Gastrocnemius medialis (tissue), 4 donors: ENCODE measurements at regions not wholly inside any gene's neighbourhood (a gene's known extent, or its start where the extent isn't known, plus 50 kb on each side); places are given as distances from the start of the nearest gene placed in this dataset.

Experiments used
- ATAC-seq, 2 donors: fragments of 150-250 bp; one replicate each; pipeline ENCODE4 v1.9.1; 2016
- DNase-seq, 2 donors: peaks; one replicate each; pipeline ENCODE4 v3.0.0-alpha.2; 2019
- H3K27ac ChIP-seq, 4 donors: fragments of 200-600 bp; sonication (generic); 1 replicate in 1 of 4; 2 replicates in 3 of 4; pipeline ENCODE4 v1.5.1; 2016 to 2018; ENCODE audit warnings: mild to moderate bottlenecking in 2 of 4, moderate library complexity in 1 of 4
- H3K27me3 ChIP-seq, 3 donors: fragments of 200-600 bp; sonication (generic) in 2 of 3; 1 replicate in 1 of 3; 2 replicates in 2 of 3; pipeline versions ENCODE4 v1.5.1 to v1.6.0; 2016 to 2019; ENCODE audit warnings: mild to moderate bottlenecking in 1 of 3, moderate library complexity in 1 of 3
- H3K36me3 ChIP-seq, 2 donors: fragments of 200-600 bp; sonication (generic) in 1 of 2; one replicate each; pipeline ENCODE4 v1.5.1; 2017 to 2018
- H3K4me1 ChIP-seq, 2 donors: fragments of 200-600 bp; sonication (generic) in 1 of 2; one replicate each; pipeline ENCODE4 v1.5.1; 2016 to 2017; ENCODE audit warnings: mild to moderate bottlenecking in 2 of 2
- H3K4me3 ChIP-seq, 4 donors: fragments of 200-600 bp; sonication (generic) in 3 of 4; 1 replicate in 1 of 4; 2 replicates in 3 of 4; pipeline ENCODE4 v1.5.1; 2016 to 2019; ENCODE audit warnings: mild to moderate bottlenecking in 2 of 4
- H3K9me3 ChIP-seq, 3 donors: fragments of 200-600 bp; sonication (generic) in 2 of 3; 1 replicate in 1 of 3; 2 replicates in 2 of 3; pipeline ENCODE4 v1.5.1; 2016 to 2019
- CTCF ChIP-seq, 5 experiments: fragments of 450-650 bp in 3 of 5; fragments of 200-600 bp in 2 of 5; sonication (generic) in 2 of 5; IDR thresholded peaks in 4 of 5; conservative IDR thresholded peaks in 1 of 5; 1 replicate in 4 of 5; 2 replicates in 1 of 5; pipeline ENCODE4 v1.5.1; 2016 to 2019; ENCODE audit warnings: antibody characterized with exemption in 5 of 5, mild to moderate bottlenecking in 3 of 5, moderate library complexity in 3 of 5
- POLR2A ChIP-seq, 2 donors: fragments of 450-650 bp; IDR thresholded peaks; one replicate each; pipeline ENCODE4 v1.6.1; 2017; ENCODE audit warnings: antibody characterized with exemption in 2 of 2, mild to moderate bottlenecking in 2 of 2, moderate library complexity in 2 of 2
- in situ Hi-C, 4 donors: fragments of 200-750 bp; cut with MboI; loops; one replicate each; pipeline versions ENCODE4 v1.15.0 to v1.8.0; 2017; ENCODE audit warnings: low sequenced_read_pairs in 4 of 4
- intact Hi-C: fragments of 100-400 bp; cut with DNase I; formaldehyde crosslinking; loops from one replicate; pipeline ENCODE4 v1.15.1; 2023; ENCODE audit warnings: low total_unique reads

GRCh38 chr1:118751166-118751565, 237.0 kb downstream of the TBX15 start:
- no peaks in the 10 kb centered on the region for H3K27me3 ChIP-seq
- H3K9me3 ChIP-seq: no peaks in the 10 kb centered on the region
- TF ChIP-seq POLR2A (IDR thresholded peaks at IDR 0.05): no peak
- TF ChIP-seq CTCF (IDR thresholded peaks at IDR 0.05 in 4 of 5, conservative IDR thresholded peaks at IDR 0.05 in 1 of 5): no peak
- no peaks in the 10 kb centered on the region for H3K4me1 ChIP-seq
- DNase-seq: no peak
- no peak overlapping the region for H3K27ac ChIP-seq
- intact Hi-C loops (no loop called here), in situ Hi-C loops (no loop called here)
- H3K36me3 ChIP-seq: no peaks in the 10 kb centered on the region
- no peak for ATAC-seq
- no peak overlapping the region for H3K4me3 ChIP-seq

- no peaks in the 10 kb centered on the region for H3K9me3 ChIP-seq
- no peaks in the 10 kb centered on the region for H3K27me3 ChIP-seq
- H3K4me1 ChIP-seq: peaks cover 11 to 15% of the 10 kb centered on the region in 2 donors
- TF ChIP-seq CTCF (IDR thresholded peaks at IDR 0.05 in 4 of 5, conservative IDR thresholded peaks at IDR 0.05 in 1 of 5): no peak
- no peak for TF ChIP-seq POLR2A (IDR thresholded peaks at IDR 0.05)
- DNase-seq (peak in 1 of 2 donors; percentile 13), ATAC-seq (peak; percentile 90 to 99)
- no peaks in the 10 kb centered on the region for H3K36me3 ChIP-seq
- H3K4me3 ChIP-seq: no peak overlapping the region
- H3K27ac ChIP-seq: peak overlapping the region; percentile 10 to 46 (median 28)
- in situ Hi-C loops: no loop called here
- intact Hi-C loops: no loop called here
Observed at GRCh38 chr1:118744420-118744819, 243.7 kb downstream of the TBX15 start.

GRCh38 chr1:118739501-118739900, 248.6 kb downstream of the TBX15 start:
- Histone ChIP-seq H3K27me3 (no peaks in the 10 kb centered on the region), H3K36me3 (no peaks in the 10 kb centered on the region), H3K27ac (no peak overlapping the region), H3K4me1 (peaks cover 8 to 13% of the 10 kb centered on the region in 2 donors), H3K4me3 (no peak overlapping the region), H3K9me3 (no peaks in the 10 kb centered on the region)
- in situ Hi-C loops (no loop called here), intact Hi-C loops (no loop called here)
- no peak for DNase-seq
- ATAC-seq: no peak
- TF ChIP-seq CTCF (IDR thresholded peaks at IDR 0.05 in 4 of 5, conservative IDR thresholded peaks at IDR 0.05 in 1 of 5): no peak
- TF ChIP-seq POLR2A (IDR thresholded peaks at IDR 0.05): no peak

GRCh38 chr1:118736322-118736721, 251.8 kb downstream of the TBX15 start:
- Histone ChIP-seq H3K9me3 (no peaks in the 10 kb centered on the region), H3K4me1 (peaks cover 3 to 10% of the 10 kb centered on the region in 2 donors), H3K4me3 (no peak overlapping the region), H3K27ac (no peak overlapping the region), H3K27me3 (no peaks in the 10 kb centered on the region), H3K36me3 (no peaks in the 10 kb centered on the region)
- in situ Hi-C loops: no loop called here
- intact Hi-C loops: no loop called here
- DNase-seq (no peak), ATAC-seq (no peak)
- TF ChIP-seq POLR2A (IDR thresholded peaks at IDR 0.05) (no peak), CTCF (IDR thresholded peaks at IDR 0.05 in 4 of 5, conservative IDR thresholded peaks at IDR 0.05 in 1 of 5) (no peak)

GRCh38 chr1:118717893-118718292, 270.2 kb downstream of the TBX15 start:
- H3K4me1 ChIP-seq: peaks cover 9 to 12% of the 10 kb centered on the region in 2 donors
- intact Hi-C loops (loop anchor here (2.0 to 10.0 kb wide), 2 partner anchors 493 to 563 kb away; no protein-coding TSS in a partner anchor), in situ Hi-C loops (no loop called here)
- H3K36me3 ChIP-seq: no peaks in the 10 kb centered on the region
- ATAC-seq: no peak
- no peaks in the 10 kb centered on the region for H3K9me3 ChIP-seq
- DNase-seq: no peak
- TF ChIP-seq POLR2A (IDR thresholded peaks at IDR 0.05): no peak
- TF ChIP-seq CTCF (IDR thresholded peaks at IDR 0.05 in 4 of 5, conservative IDR thresholded peaks at IDR 0.05 in 1 of 5): no peak
- no peak overlapping the region for H3K4me3 ChIP-seq
- H3K27ac ChIP-seq: no peak overlapping the region
- H3K27me3 ChIP-seq: no peaks in the 10 kb centered on the region
